Neural cell (in vitro differentiated cells): ENCODE measurements at regions not wholly inside any gene's neighbourhood (a gene's known extent, or its start where the extent isn't known, plus 50 kb on each side); places are given as distances from the start of the nearest gene placed in this dataset.

Source experiments
- H2AFZ ChIP-seq: fragments of 200-600, 300-800 bp; sonication (generic), shearing (Covaris generic); 2 replicates; pipeline ENCODE4 v1.6.0; 2014; ENCODE audit warnings: low read depth, mild to moderate bottlenecking, antibody characterized with exemption, low read length, moderate library complexity
- H3F3A ChIP-seq: fragments of 200-600 bp; shearing (Covaris generic); 2 replicates; pipeline ENCODE4 v1.6.1; 2016; ENCODE audit warnings: mild to moderate bottlenecking, moderate library complexity, mixed read lengths, antibody characterized with exemption, low read length; ENCODE audit not compliant: insufficient read depth, poor library complexity, severe bottlenecking
- H3K27ac ChIP-seq: fragments of 200-600, 300-800 bp; sonication (generic), shearing (Covaris generic); 2 replicates; pipeline ENCODE4 v1.5.1; 2014; ENCODE audit warnings: mild to moderate bottlenecking, low read length, moderate library complexity
- H3K27me3 ChIP-seq: fragments of 300-800, 200-600 bp; sonication (generic), shearing (Covaris generic); 2 replicates; pipeline ENCODE4 v1.6.0; 2014; ENCODE audit warnings: mild to moderate bottlenecking, low read depth, low read length, moderate library complexity; ENCODE audit not compliant: insufficient read depth
- H3K36me3 ChIP-seq: fragments of 300-800, 200-600 bp; sonication (generic), shearing (Covaris generic); 2 replicates; pipeline ENCODE4 v1.5.1; 2014; ENCODE audit warnings: mild to moderate bottlenecking, antibody characterized with exemption, low read length, moderate library complexity; ENCODE audit not compliant: insufficient read depth
- H3K4me2 ChIP-seq: fragments of 300-800, 200-600 bp; sonication (generic), shearing (Covaris generic); 2 replicates; pipeline ENCODE4 v1.6.0; 2014; ENCODE audit warnings: mild to moderate bottlenecking, low read length
- H3K4me3 ChIP-seq: fragments of 300-800, 200-600 bp; sonication (generic), shearing (Covaris generic); 2 replicates; pipeline ENCODE4 v1.5.1; 2014; ENCODE audit warnings: mild to moderate bottlenecking, low read length, moderate library complexity
- H3K79me2 ChIP-seq: fragments of 200-600 bp; shearing (Covaris generic); replicated peaks from 2 replicates; pipeline ENCODE4 v1.6.0; 2014; ENCODE audit warnings: mild to moderate bottlenecking, low read length, moderate library complexity; ENCODE audit not compliant: insufficient read depth
- H3K9ac ChIP-seq: fragments of 300-800, 200-600 bp; sonication (generic), shearing (Covaris generic); 2 replicates; pipeline ENCODE4 v1.6.1; 2016; ENCODE audit warnings: mild to moderate bottlenecking, low read length, mixed read lengths
- H3K9me2 ChIP-seq: fragments of 200-600 bp; shearing (Covaris generic); 2 replicates; pipeline ENCODE4 v1.6.1; 2016; ENCODE audit warnings: mild to moderate bottlenecking, low read length, mixed read lengths; ENCODE audit not compliant: insufficient read depth
- H3K9me3 ChIP-seq: fragments of 200-600, 300-800 bp; sonication (generic), shearing (Covaris generic); 2 replicates; pipeline ENCODE4 v1.6.1; 2016; ENCODE audit warnings: mild to moderate bottlenecking, mixed run types, low read length, moderate library complexity, mixed read lengths
- H4K20me1 ChIP-seq: fragments of 200-600 bp; shearing (Covaris generic); 2 replicates; pipeline ENCODE4 v1.6.1; 2016; ENCODE audit warnings: mild to moderate bottlenecking, mixed run types; ENCODE audit not compliant: insufficient read depth
- EP300 ChIP-seq: fragments of 450-650 bp; conservative IDR thresholded peaks from 2 replicates; pipeline ENCODE4 v1.6.1; 2014; ENCODE audit warnings: antibody characterized with exemption, mild to moderate bottlenecking, moderate library complexity; ENCODE audit not compliant: poor library complexity, severe bottlenecking
- EZH2 ChIP-seq: fragments of 200-600, 300-800 bp; shearing (Covaris generic), sonication (generic); IDR thresholded peaks from 2 replicates; pipeline ENCODE4 v1.6.1; 2014; ENCODE audit warnings: antibody characterized with exemption, low read length, borderline replicate concordance, mild to moderate bottlenecking; ENCODE audit not compliant: insufficient read depth, poor library complexity, severe bottlenecking
- POLR2AphosphoS5 ChIP-seq: IDR thresholded peaks from 2 replicates; pipeline ENCODE4 v1.6.1; 2012
- RAD21 ChIP-seq: fragments of 450-650 bp; conservative IDR thresholded peaks from 2 replicates; pipeline ENCODE4 v1.6.1; 2014; ENCODE audit warnings: antibody characterized with exemption, mild to moderate bottlenecking, moderate library complexity
- REST ChIP-seq: IDR thresholded peaks from 2 replicates; pipeline ENCODE4 v1.6.1; 2012; ENCODE audit warnings: borderline replicate concordance
- SMC3 ChIP-seq: fragments of 450-650 bp; conservative IDR thresholded peaks from 2 replicates; pipeline ENCODE4 v1.6.1; 2014; ENCODE audit warnings: antibody characterized with exemption, mild to moderate bottlenecking, moderate library complexity; ENCODE audit not compliant: poor library complexity
- TAF1 ChIP-seq: IDR thresholded peaks from 2 replicates; pipeline ENCODE4 v1.6.1; 2012; ENCODE audit warnings: low read depth

GRCh38 chr6:77178821-77179220, 284.5 kb downstream of the HTR1B start:
- no peaks in the 10 kb centered on the region for H4K20me1 ChIP-seq
- no peaks in the 10 kb centered on the region for H3K36me3 ChIP-seq
- no peak overlapping the region for H3K4me2 ChIP-seq
- no peaks in the 10 kb centered on the region for H3K9me3 ChIP-seq
- no peak overlapping the region for H2AFZ ChIP-seq
- no peak overlapping the region for H3K4me3 ChIP-seq
- H3K9me2 ChIP-seq: no peaks in the 10 kb centered on the region
- no peaks in the 10 kb centered on the region for H3F3A ChIP-seq
- H3K79me2 ChIP-seq: no peaks in the 10 kb centered on the region
- H3K27me3 ChIP-seq: no peaks in the 10 kb centered on the region
- no peak for TF ChIP-seq EP300
- TF ChIP-seq RAD21: no peak
- TF ChIP-seq SMC3: no peak
- no peak for TF ChIP-seq EZH2
- no peak overlapping the region for H3K9ac ChIP-seq
- H3K27ac ChIP-seq: no peak overlapping the region

GRCh38 chr6:77177470-77177869, 285.8 kb downstream of the HTR1B start:
- Histone ChIP-seq H3K36me3 (no peaks in the 10 kb centered on the region), H2AFZ (no peak overlapping the region), H3K4me2 (no peak overlapping the region), H3K27me3 (no peaks in the 10 kb centered on the region), H3K79me2 (no peaks in the 10 kb centered on the region), H3K4me3 (no peak overlapping the region), H3F3A (no peaks in the 10 kb centered on the region), H3K27ac (no peak overlapping the region), H3K9ac (no peak overlapping the region), H3K9me2 (no peaks in the 10 kb centered on the region), H4K20me1 (no peaks in the 10 kb centered on the region), H3K9me3 (no peaks in the 10 kb centered on the region)
- TF ChIP-seq REST: no peak
- TF ChIP-seq POLR2AphosphoS5: no peak

- Histone ChIP-seq H4K20me1 (no peaks in the 10 kb centered on the region), H3K4me2 (no peak overlapping the region), H3K9ac (no peak overlapping the region), H3K4me3 (no peak overlapping the region), H3K9me3 (no peaks in the 10 kb centered on the region), H3K9me2 (no peaks in the 10 kb centered on the region), H3K36me3 (no peaks in the 10 kb centered on the region), H2AFZ (no peak overlapping the region), H3K79me2 (no peaks in the 10 kb centered on the region), H3K27me3 (no peaks in the 10 kb centered on the region), H3K27ac (no peak overlapping the region), H3F3A (no peaks in the 10 kb centered on the region)
- no peak for TF ChIP-seq REST
- no peak for TF ChIP-seq TAF1
- TF ChIP-seq RAD21: no peak
Measured at GRCh38 chr6:77173472-77174074, 289.7 kb downstream of the HTR1B start.
